GM23338 (cell line): ENCODE measurements at regions not wholly inside any gene's neighbourhood (a gene's known extent, or its start where the extent isn't known, plus 50 kb on each side); places are given as distances from the start of the nearest gene placed in this dataset.

Experiments
- EZH2 ChIP-seq: fragments of 200-600 bp; sonication (generic); IDR thresholded peaks from one replicate; pipeline ENCODE4 v1.8.0; 2017; ENCODE audit warnings: antibody characterized with exemption, mild to moderate bottlenecking, low read depth; ENCODE audit not compliant: unreplicated experiment
- EZH2phosphoT487 ChIP-seq: fragments of 200-600 bp; sonication (generic); IDR thresholded peaks from one replicate; pipeline ENCODE4 v1.8.1; 2018; ENCODE audit warnings: antibody characterized with exemption; ENCODE audit not compliant: unreplicated experiment
- JUNB ChIP-seq: IDR thresholded peaks from one replicate; pipeline ENCODE4 v1.6.1; 2016; ENCODE audit warnings: antibody characterized with exemption; ENCODE audit not compliant: unreplicated experiment
- POLR2AphosphoS5 ChIP-seq: IDR thresholded peaks from 2 replicates; pipeline ENCODE4 v1.6.1; 2016; ENCODE audit warnings: antibody characterized with exemption, low read depth

GRCh38 chr6:44742828-44743372, 355.4 kb downstream of the CDC5L start:
- TF ChIP-seq EZH2phosphoT487 (no peak), POLR2AphosphoS5 (no peak), JUNB (no peak), EZH2 (no peak)
